ENCODE measurements at regions not wholly inside any gene's neighbourhood (a gene's known extent, or its start where the extent isn't known, plus 50 kb on each side); places are given as distances from the start of the nearest gene placed in this dataset.

- ATAC-seq (no peak; the same call in 1 of the 2 replicates), DNase-seq (ENCODE audit: low spot score) (no peak)
- Mint-ChIP-seq H3K4me3 (no peak overlapping the region), H3K36me3 (no peaks in the 10 kb centered on the region), H3K27ac (no peak overlapping the region), H3K27me3 (ENCODE audit: low read depth) (peaks cover 19% of the 10 kb centered on the region), H3K9me3 (peaks cover 21% of the 10 kb centered on the region), H3K4me1 (peaks cover 17% of the 10 kb centered on the region)
- CTCF ChIA-PET: interaction anchor here (1.0 to 2.1 kb wide), 5 partner anchors 12 to 209 kb away, joined by 3 to 9 read pairs (median 5); no protein-coding TSS in a partner anchor
- TF ChIP-seq, protein P1, sequence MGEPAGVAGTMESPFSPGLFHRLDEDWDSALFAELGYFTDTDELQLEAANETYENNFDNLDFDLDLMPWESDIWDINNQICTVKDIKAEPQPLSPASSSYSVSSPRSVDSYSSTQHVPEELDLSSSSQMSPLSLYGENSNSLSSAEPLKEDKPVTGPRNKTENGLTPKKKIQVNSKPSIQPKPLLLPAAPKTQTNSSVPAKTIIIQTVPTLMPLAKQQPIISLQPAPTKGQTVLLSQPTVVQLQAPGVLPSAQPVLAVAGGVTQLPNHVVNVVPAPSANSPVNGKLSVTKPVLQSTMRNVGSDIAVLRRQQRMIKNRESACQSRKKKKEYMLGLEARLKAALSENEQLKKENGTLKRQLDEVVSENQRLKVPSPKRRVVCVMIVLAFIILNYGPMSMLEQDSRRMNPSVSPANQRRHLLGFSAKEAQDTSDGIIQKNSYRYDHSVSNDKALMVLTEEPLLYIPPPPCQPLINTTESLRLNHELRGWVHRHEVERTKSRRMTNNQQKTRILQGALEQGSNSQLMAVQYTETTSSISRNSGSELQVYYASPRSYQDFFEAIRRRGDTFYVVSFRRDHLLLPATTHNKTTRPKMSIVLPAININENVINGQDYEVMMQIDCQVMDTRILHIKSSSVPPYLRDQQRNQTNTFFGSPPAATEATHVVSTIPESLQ (CRISPR knock-in tag; IDR thresholded peaks at IDR 0.05): no peak
- no peak for TF ChIP-seq IRF2 (CRISPR knock-in tag; IDR thresholded peaks at IDR 0.05; ENCODE audit: borderline replicate concordance, low read depth)
- no peak for TF ChIP-seq NFE2L1 (CRISPR knock-in tag; IDR thresholded peaks at IDR 0.05)
- no peak for TF ChIP-seq ZSCAN18 (CRISPR knock-in tag; IDR thresholded peaks at IDR 0.05)
- no peak for TF ChIP-seq SP1 (CRISPR knock-in tag; conservative IDR thresholded peaks at IDR 0.05)
- no peak for TF ChIP-seq FOXK1 (CRISPR knock-in tag; IDR thresholded peaks at IDR 0.05)
- TF ChIP-seq CDX4 (CRISPR knock-in tag; IDR thresholded peaks at IDR 0.05; ENCODE audit: borderline replicate concordance): no peak
- TF ChIP-seq, protein P2, sequence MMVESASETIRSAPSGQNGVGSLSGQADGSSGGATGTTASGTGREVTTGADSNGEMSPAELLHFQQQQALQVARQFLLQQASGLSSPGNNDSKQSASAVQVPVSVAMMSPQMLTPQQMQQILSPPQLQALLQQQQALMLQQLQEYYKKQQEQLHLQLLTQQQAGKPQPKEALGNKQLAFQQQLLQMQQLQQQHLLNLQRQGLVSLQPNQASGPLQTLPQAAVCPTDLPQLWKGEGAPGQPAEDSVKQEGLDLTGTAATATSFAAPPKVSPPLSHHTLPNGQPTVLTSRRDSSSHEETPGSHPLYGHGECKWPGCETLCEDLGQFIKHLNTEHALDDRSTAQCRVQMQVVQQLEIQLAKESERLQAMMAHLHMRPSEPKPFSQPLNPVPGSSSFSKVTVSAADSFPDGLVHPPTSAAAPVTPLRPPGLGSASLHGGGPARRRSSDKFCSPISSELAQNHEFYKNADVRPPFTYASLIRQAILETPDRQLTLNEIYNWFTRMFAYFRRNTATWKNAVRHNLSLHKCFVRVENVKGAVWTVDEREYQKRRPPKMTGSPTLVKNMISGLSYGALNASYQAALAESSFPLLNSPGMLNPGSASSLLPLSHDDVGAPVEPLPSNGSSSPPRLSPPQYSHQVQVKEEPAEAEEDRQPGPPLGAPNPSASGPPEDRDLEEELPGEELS (CRISPR knock-in tag; IDR thresholded peaks at IDR 0.05): no peak
- TF ChIP-seq FOXP1 (CRISPR knock-in tag; IDR thresholded peaks at IDR 0.05; ENCODE audit: borderline replicate concordance): no peak
- TF ChIP-seq ZNF671 (CRISPR knock-in tag; IDR thresholded peaks at IDR 0.05): no peak
- POLR2A ChIA-PET: no interaction called here
Measured at GRCh38 chr1:38625939-38626338, 233.6 kb downstream of the RRAGC start.

DNA sequence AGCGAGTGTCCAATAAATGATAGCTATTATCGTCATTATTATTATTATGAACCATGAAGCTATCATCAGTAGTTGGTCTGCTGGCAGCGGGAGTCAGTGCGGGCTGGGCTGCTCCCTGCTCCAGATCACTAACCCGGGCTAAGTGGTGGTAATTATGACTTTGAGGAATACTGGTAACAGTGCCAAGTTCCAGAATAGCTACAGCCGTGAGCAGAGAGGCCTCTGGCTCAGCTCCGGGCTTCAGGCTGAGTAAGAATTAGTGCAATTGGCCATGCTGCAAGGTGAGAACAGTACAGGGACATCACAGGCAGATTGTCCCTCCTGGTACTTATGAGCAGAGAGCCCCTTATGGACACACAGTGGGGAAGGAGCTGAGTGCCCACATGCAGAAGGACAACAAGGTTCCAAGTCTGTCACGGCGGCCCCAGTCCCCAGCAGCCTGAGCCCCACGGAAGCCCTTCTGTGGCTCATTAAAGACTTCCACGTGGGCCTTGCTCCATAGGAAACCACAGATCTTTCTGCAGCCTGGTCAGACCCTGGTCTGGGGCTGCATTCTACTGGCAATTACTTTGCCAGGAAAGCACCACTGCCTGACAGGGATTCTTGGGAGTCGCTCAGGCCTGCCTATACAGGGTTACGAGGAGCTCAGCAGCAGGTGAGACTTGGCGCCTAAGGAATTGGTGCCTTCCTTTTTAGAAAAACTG is 235.1 kb downstream of the RRAGC start:
- H3K27ac Mint-ChIP-seq: no peak overlapping the region
- CTCF ChIA-PET: interaction anchor here (1.2 to 3.1 kb wide), 6 partner anchors 16 to 211 kb away, joined by 3 to 14 read pairs (median 4); no protein-coding TSS in a partner anchor
- DNase-seq (ENCODE audit: low spot score): no peak
- POLR2A ChIA-PET: no interaction called here
- peaks cover 13% of the 10 kb centered on the region for H3K27me3 Mint-ChIP-seq (ENCODE audit: low read depth)
- H3K4me3 Mint-ChIP-seq: no peak overlapping the region
- no peaks in the 10 kb centered on the region for H3K36me3 Mint-ChIP-seq
- no peak for ATAC-seq
- peaks cover 17% of the 10 kb centered on the region for H3K4me1 Mint-ChIP-seq
- H3K9me3 Mint-ChIP-seq: peaks cover 7% of the 10 kb centered on the region; the same call in 1 of the 2 replicates
- TF ChIP-seq ZSCAN18 (CRISPR knock-in tag; IDR thresholded peaks at IDR 0.05): no peak
- TF ChIP-seq RELA (CRISPR knock-in tag; IDR thresholded peaks at IDR 0.05; ENCODE audit: borderline replicate concordance): no peak
- TF ChIP-seq OVOL2 (CRISPR knock-in tag; IDR thresholded peaks at IDR 0.05; ENCODE audit: borderline replicate concordance): no peak
- TF ChIP-seq, protein P3, sequence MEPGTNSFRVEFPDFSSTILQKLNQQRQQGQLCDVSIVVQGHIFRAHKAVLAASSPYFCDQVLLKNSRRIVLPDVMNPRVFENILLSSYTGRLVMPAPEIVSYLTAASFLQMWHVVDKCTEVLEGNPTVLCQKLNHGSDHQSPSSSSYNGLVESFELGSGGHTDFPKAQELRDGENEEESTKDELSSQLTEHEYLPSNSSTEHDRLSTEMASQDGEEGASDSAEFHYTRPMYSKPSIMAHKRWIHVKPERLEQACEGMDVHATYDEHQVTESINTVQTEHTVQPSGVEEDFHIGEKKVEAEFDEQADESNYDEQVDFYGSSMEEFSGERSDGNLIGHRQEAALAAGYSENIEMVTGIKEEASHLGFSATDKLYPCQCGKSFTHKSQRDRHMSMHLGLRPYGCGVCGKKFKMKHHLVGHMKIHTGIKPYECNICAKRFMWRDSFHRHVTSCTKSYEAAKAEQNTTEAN (CRISPR knock-in tag; IDR thresholded peaks at IDR 0.05): no peak
- TF ChIP-seq, protein P4, sequence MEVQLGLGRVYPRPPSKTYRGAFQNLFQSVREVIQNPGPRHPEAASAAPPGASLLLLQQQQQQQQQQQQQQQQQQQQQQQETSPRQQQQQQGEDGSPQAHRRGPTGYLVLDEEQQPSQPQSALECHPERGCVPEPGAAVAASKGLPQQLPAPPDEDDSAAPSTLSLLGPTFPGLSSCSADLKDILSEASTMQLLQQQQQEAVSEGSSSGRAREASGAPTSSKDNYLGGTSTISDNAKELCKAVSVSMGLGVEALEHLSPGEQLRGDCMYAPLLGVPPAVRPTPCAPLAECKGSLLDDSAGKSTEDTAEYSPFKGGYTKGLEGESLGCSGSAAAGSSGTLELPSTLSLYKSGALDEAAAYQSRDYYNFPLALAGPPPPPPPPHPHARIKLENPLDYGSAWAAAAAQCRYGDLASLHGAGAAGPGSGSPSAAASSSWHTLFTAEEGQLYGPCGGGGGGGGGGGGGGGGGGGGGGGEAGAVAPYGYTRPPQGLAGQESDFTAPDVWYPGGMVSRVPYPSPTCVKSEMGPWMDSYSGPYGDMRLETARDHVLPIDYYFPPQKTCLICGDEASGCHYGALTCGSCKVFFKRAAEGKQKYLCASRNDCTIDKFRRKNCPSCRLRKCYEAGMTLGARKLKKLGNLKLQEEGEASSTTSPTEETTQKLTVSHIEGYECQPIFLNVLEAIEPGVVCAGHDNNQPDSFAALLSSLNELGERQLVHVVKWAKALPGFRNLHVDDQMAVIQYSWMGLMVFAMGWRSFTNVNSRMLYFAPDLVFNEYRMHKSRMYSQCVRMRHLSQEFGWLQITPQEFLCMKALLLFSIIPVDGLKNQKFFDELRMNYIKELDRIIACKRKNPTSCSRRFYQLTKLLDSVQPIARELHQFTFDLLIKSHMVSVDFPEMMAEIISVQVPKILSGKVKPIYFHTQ (CRISPR knock-in tag; IDR thresholded peaks at IDR 0.05): no peak
- TF ChIP-seq GTF2I (CRISPR knock-in tag; conservative IDR thresholded peaks at IDR 0.05): no peak
- no peak for TF ChIP-seq CREM (CRISPR knock-in tag; IDR thresholded peaks at IDR 0.05)
- no peak for TF ChIP-seq NR3C1 (CRISPR knock-in tag; conservative IDR thresholded peaks at IDR 0.05; ENCODE audit: low read depth)
- TF ChIP-seq NFE2L1 (CRISPR knock-in tag; IDR thresholded peaks at IDR 0.05): no peak

Data from WTC11 (cell line).